ENCODE measurements at regions not wholly inside any gene's neighbourhood (a gene's known extent, or its start where the extent isn't known, plus 50 kb on each side); places are given as distances from the start of the nearest gene placed in this dataset.

DNA sequence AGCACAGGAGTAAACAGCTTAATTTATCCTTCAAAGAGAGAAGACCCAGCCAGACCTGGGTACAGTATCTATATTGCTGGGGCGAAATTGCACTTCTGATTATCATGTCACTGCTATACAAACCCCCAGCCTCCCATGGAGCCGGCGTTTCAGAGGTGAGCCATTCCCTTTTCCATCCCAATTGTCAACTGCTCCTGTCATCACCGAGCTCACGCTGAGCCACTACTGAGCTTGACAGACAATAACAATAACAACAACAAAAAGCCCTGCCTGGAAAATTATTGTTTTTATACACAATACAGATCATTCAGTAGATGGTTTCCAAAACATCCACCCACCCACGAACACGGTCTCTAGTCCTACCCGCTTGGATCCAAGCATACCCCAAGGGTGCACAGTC is 129.0 kb upstream of the JARID2 start:
- ChIA-PET POLR2A (no interaction called here), CTCF (no interaction called here)
- no peak for DNase-seq (ENCODE audit: low spot score)
- H3K27ac Mint-ChIP-seq = no peak overlapping the region
- no peak for ATAC-seq
- no peaks in the 10 kb centered on the region for H3K27me3 Mint-ChIP-seq (ENCODE audit: low read depth)
- H3K9me3 Mint-ChIP-seq = no peaks in the 10 kb centered on the region
- H3K4me1 Mint-ChIP-seq = peaks cover 7% of the 10 kb centered on the region
- TF ChIP-seq, protein P1, sequence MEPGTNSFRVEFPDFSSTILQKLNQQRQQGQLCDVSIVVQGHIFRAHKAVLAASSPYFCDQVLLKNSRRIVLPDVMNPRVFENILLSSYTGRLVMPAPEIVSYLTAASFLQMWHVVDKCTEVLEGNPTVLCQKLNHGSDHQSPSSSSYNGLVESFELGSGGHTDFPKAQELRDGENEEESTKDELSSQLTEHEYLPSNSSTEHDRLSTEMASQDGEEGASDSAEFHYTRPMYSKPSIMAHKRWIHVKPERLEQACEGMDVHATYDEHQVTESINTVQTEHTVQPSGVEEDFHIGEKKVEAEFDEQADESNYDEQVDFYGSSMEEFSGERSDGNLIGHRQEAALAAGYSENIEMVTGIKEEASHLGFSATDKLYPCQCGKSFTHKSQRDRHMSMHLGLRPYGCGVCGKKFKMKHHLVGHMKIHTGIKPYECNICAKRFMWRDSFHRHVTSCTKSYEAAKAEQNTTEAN (CRISPR knock-in tag; IDR thresholded peaks at IDR 0.05) = no peak
- TF ChIP-seq ZBTB21 (CRISPR knock-in tag; IDR thresholded peaks at IDR 0.05; ENCODE audit: borderline replicate concordance) (no peak), ETV6 (CRISPR knock-in tag; IDR thresholded peaks at IDR 0.05) (no peak), NFATC4 (CRISPR knock-in tag; IDR thresholded peaks at IDR 0.05) (no peak), NFYB (CRISPR knock-in tag; conservative IDR thresholded peaks at IDR 0.05; ENCODE audit: low read depth) (no peak), KAT7 (CRISPR knock-in tag; IDR thresholded peaks at IDR 0.05; ENCODE audit: borderline replicate concordance) (no peak), OVOL2 (CRISPR knock-in tag; IDR thresholded peaks at IDR 0.05; ENCODE audit: borderline replicate concordance) (no peak), SMAD3 (CRISPR knock-in tag; IDR thresholded peaks at IDR 0.05; ENCODE audit: borderline replicate concordance) (no peak), JUN (CRISPR knock-in tag; IDR thresholded peaks at IDR 0.05) (no peak), MXD4 (CRISPR knock-in tag; IDR thresholded peaks at IDR 0.05; ENCODE audit: borderline replicate concordance) (no peak), TEAD1 (CRISPR knock-in tag; IDR thresholded peaks at IDR 0.05) (no peak), FOXJ3 (CRISPR knock-in tag; IDR thresholded peaks at IDR 0.05; ENCODE audit: borderline replicate concordance) (no peak), IRF2 (CRISPR knock-in tag; IDR thresholded peaks at IDR 0.05; ENCODE audit: borderline replicate concordance, low read depth) (no peak), ZNF121 (CRISPR knock-in tag; IDR thresholded peaks at IDR 0.05) (no peak), ZNF232 (CRISPR knock-in tag; IDR thresholded peaks at IDR 0.05) (no peak)
- TF ChIP-seq, protein P2, sequence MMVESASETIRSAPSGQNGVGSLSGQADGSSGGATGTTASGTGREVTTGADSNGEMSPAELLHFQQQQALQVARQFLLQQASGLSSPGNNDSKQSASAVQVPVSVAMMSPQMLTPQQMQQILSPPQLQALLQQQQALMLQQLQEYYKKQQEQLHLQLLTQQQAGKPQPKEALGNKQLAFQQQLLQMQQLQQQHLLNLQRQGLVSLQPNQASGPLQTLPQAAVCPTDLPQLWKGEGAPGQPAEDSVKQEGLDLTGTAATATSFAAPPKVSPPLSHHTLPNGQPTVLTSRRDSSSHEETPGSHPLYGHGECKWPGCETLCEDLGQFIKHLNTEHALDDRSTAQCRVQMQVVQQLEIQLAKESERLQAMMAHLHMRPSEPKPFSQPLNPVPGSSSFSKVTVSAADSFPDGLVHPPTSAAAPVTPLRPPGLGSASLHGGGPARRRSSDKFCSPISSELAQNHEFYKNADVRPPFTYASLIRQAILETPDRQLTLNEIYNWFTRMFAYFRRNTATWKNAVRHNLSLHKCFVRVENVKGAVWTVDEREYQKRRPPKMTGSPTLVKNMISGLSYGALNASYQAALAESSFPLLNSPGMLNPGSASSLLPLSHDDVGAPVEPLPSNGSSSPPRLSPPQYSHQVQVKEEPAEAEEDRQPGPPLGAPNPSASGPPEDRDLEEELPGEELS (CRISPR knock-in tag; IDR thresholded peaks at IDR 0.05) = no peak
- TF ChIP-seq, protein P3, sequence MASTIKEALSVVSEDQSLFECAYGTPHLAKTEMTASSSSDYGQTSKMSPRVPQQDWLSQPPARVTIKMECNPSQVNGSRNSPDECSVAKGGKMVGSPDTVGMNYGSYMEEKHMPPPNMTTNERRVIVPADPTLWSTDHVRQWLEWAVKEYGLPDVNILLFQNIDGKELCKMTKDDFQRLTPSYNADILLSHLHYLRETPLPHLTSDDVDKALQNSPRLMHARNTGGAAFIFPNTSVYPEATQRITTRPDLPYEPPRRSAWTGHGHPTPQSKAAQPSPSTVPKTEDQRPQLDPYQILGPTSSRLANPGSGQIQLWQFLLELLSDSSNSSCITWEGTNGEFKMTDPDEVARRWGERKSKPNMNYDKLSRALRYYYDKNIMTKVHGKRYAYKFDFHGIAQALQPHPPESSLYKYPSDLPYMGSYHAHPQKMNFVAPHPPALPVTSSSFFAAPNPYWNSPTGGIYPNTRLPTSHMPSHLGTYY (CRISPR knock-in tag; IDR thresholded peaks at IDR 0.05) = no peak
- TF ChIP-seq, protein P4, sequence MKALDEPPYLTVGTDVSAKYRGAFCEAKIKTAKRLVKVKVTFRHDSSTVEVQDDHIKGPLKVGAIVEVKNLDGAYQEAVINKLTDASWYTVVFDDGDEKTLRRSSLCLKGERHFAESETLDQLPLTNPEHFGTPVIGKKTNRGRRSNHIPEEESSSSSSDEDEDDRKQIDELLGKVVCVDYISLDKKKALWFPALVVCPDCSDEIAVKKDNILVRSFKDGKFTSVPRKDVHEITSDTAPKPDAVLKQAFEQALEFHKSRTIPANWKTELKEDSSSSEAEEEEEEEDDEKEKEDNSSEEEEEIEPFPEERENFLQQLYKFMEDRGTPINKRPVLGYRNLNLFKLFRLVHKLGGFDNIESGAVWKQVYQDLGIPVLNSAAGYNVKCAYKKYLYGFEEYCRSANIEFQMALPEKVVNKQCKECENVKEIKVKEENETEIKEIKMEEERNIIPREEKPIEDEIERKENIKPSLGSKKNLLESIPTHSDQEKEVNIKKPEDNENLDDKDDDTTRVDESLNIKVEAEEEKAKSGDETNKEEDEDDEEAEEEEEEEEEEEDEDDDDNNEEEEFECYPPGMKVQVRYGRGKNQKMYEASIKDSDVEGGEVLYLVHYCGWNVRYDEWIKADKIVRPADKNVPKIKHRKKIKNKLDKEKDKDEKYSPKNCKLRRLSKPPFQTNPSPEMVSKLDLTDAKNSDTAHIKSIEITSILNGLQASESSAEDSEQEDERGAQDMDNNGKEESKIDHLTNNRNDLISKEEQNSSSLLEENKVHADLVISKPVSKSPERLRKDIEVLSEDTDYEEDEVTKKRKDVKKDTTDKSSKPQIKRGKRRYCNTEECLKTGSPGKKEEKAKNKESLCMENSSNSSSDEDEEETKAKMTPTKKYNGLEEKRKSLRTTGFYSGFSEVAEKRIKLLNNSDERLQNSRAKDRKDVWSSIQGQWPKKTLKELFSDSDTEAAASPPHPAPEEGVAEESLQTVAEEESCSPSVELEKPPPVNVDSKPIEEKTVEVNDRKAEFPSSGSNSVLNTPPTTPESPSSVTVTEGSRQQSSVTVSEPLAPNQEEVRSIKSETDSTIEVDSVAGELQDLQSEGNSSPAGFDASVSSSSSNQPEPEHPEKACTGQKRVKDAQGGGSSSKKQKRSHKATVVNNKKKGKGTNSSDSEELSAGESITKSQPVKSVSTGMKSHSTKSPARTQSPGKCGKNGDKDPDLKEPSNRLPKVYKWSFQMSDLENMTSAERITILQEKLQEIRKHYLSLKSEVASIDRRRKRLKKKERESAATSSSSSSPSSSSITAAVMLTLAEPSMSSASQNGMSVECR (CRISPR knock-in tag; IDR thresholded peaks at IDR 0.05; ENCODE audit: borderline replicate concordance) = no peak
- no peaks in the 10 kb centered on the region for H3K36me3 Mint-ChIP-seq
- no peak overlapping the region for H3K4me3 Mint-ChIP-seq

- Mint-ChIP-seq H3K27ac (no peak overlapping the region), H3K4me1 (0 out of 2 replicates have a peak, but pooled peaks cover 2% of the 10 kb centered on the region), H3K9me3 (no peaks in the 10 kb centered on the region), H3K27me3 (ENCODE audit: low read depth) (no peaks in the 10 kb centered on the region), H3K36me3 (no peaks in the 10 kb centered on the region), H3K4me3 (no peak overlapping the region)
- ATAC-seq (no peak), DNase-seq (ENCODE audit: low spot score) (no peak)
- ChIA-PET POLR2A (no interaction called here), CTCF (no interaction called here)
- TF ChIP-seq JAZF1 (CRISPR knock-in tag; IDR thresholded peaks at IDR 0.05) = no peak
- TF ChIP-seq SMAD3 (CRISPR knock-in tag; IDR thresholded peaks at IDR 0.05; ENCODE audit: borderline replicate concordance) = no peak
- TF ChIP-seq NFYB (CRISPR knock-in tag; conservative IDR thresholded peaks at IDR 0.05; ENCODE audit: low read depth) = no peak
- TF ChIP-seq ATF1 (CRISPR knock-in tag; IDR thresholded peaks at IDR 0.05) = no peak
- no peak for TF ChIP-seq SMAD4 (CRISPR knock-in tag; IDR thresholded peaks at IDR 0.05)
- no peak for TF ChIP-seq KAT7 (CRISPR knock-in tag; IDR thresholded peaks at IDR 0.05; ENCODE audit: borderline replicate concordance)
- TF ChIP-seq ELF4 (CRISPR knock-in tag; IDR thresholded peaks at IDR 0.05; ENCODE audit: low read depth) = no peak
- TF ChIP-seq, protein P5, sequence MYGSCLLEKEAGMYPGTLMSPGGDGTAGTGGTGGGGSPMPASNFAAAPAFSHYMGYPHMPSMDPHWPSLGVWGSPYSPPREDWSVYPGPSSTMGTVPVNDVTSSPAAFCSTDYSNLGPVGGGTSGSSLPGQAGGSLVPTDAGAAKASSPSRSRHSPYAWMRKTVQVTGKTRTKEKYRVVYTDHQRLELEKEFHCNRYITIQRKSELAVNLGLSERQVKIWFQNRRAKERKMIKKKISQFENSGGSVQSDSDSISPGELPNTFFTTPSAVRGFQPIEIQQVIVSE (CRISPR knock-in tag; IDR thresholded peaks at IDR 0.05; ENCODE audit: borderline replicate concordance) = no peak
- TF ChIP-seq TEAD1 (CRISPR knock-in tag; IDR thresholded peaks at IDR 0.05) = no peak
- no peak for TF ChIP-seq TCF7 (CRISPR knock-in tag; IDR thresholded peaks at IDR 0.05; ENCODE audit: low read depth)
- no peak for TF ChIP-seq ATF6 (CRISPR knock-in tag; IDR thresholded peaks at IDR 0.05)
- TF ChIP-seq ZNF138 (CRISPR knock-in tag; conservative IDR thresholded peaks at IDR 0.05) = no peak
These were observed 124.4 kb upstream of the JARID2 start for GRCh38 chr6:15121443-15121842.
